B cell (primary cell): ENCODE measurements at regions not wholly inside any gene's neighbourhood (a gene's known extent, or its start where the extent isn't known, plus 50 kb on each side); places are given as distances from the start of the nearest gene placed in this dataset.

ENCODE experiments used
- ATAC-seq: fragments of 200-7000 bp; cut with Tn5 transposase; one replicate; pipeline ENCODE4 v1.10.0; 2021; ENCODE audit warnings: low read depth, mild to moderate bottlenecking, moderate number of reproducible peaks, moderate library complexity
- CTCF ChIA-PET: fragments of 350-600 bp; sonication (Branson Sonifier 250); formaldehyde crosslinking; loops from one replicate; lab custom pipeline; 2021; ENCODE audit warnings: antibody characterized with exemption, inconsistent platforms; lab: Charles Lee
- POLR2A ChIA-PET: fragments of 350-600 bp; sonication (Branson Sonifier 250); formaldehyde crosslinking; loops from one replicate; lab custom pipeline; 2021; ENCODE audit warnings: antibody characterized with exemption; lab: Charles Lee
- DNase-seq: peaks from one replicate; pipeline ENCODE4 v3.0.0; 2013
- H2AFZ ChIP-seq: 2 replicates; pipeline ENCODE4 v1.6.1; 2012; ENCODE audit warnings: mild to moderate bottlenecking, low read depth, low read length; ENCODE audit not compliant: insufficient read depth, poor library complexity, severe bottlenecking
- H3K27ac ChIP-seq, 2 donors: 1 replicate in 1 of 2; 2 replicates in 1 of 2; pipeline ENCODE4 v1.5.1; 2012 to 2013; ENCODE audit warnings: low read length in 2 of 2, mild to moderate bottlenecking in 2 of 2, moderate library complexity in 1 of 2
- H3K27me3 ChIP-seq, 4 experiments: fragments of 200-600 bp in 1 of 4; sonication (generic) in 1 of 4; replicated peaks in 1 of 4; 1 replicate in 2 of 4; 2 replicates in 2 of 4; pipeline versions ENCODE4 v1.6.1 to v1.7.0; 2013 to 2016; ENCODE audit warnings: low read length in 3 of 4, mild to moderate bottlenecking in 2 of 4, mixed read lengths in 1 of 4, moderate library complexity in 1 of 4; ENCODE audit not compliant: insufficient read depth in 4 of 4, control insufficient read depth in 3 of 4; ENCODE audit errors: control extremely low read depth in 1 of 4
- H3K36me3 ChIP-seq, 2 experiments: replicated peaks in 1 of 2; 1 replicate in 1 of 2; 2 replicates in 1 of 2; pipeline versions ENCODE4 v1.6.1 to v1.7.1; 2013; ENCODE audit warnings: low read length in 1 of 2; ENCODE audit not compliant: insufficient read depth in 2 of 2, control insufficient read depth in 1 of 2; ENCODE audit errors: control extremely low read depth in 1 of 2, extremely low read depth in 1 of 2
- H3K4me1 ChIP-seq, 2 donors: fragments of 200-600 bp in 1 of 2; sonication (generic) in 1 of 2; 1 replicate in 1 of 2; 2 replicates in 1 of 2; pipeline versions ENCODE4 v1.5.1 to v1.6.1; 2013 to 2017; ENCODE audit warnings: low read length in 2 of 2; ENCODE audit not compliant: control insufficient read depth in 2 of 2, insufficient read depth in 2 of 2
- H3K4me2 ChIP-seq: replicated peaks from 2 replicates; pipeline ENCODE3; 2012; ENCODE audit warnings: mild to moderate bottlenecking, low read depth, low read length; ENCODE audit not compliant: poor library complexity, severe bottlenecking
- H3K4me3 ChIP-seq, 5 experiments: fragments of 200-600 bp in 1 of 5; sonication (generic) in 1 of 5; 1 replicate in 3 of 5; 2 replicates in 2 of 5; pipeline versions ENCODE4 v1.5.1 to v1.7.0; 2011 to 2016; ENCODE audit warnings: low read length in 4 of 5, mild to moderate bottlenecking in 4 of 5, low read depth in 2 of 5, control low read depth in 1 of 5, moderate library complexity in 1 of 5; ENCODE audit not compliant: insufficient read depth in 1 of 5; ENCODE audit errors: control extremely low read depth in 1 of 5, extremely low read depth in 1 of 5
- H3K79me2 ChIP-seq: fragments of 200-600 bp; sonication (generic); one replicate; pipeline ENCODE4 v1.6.0; 2016; ENCODE audit warnings: low read length; ENCODE audit not compliant: control insufficient read depth, insufficient read depth
- H3K9ac ChIP-seq: fragments of 200-600 bp; sonication (generic); 2 replicates; pipeline ENCODE4 v1.6.1; 2017; ENCODE audit warnings: mild to moderate bottlenecking, low read length, moderate library complexity
- H3K9me3 ChIP-seq, 3 donors: one replicate each; pipeline versions ENCODE4 v1.6.1 to v1.7.1; 2013; ENCODE audit warnings: low read length in 2 of 3; ENCODE audit not compliant: control insufficient read depth in 2 of 3, insufficient read depth in 1 of 3; ENCODE audit errors: control extremely low read depth in 1 of 3
- H4K20me1 ChIP-seq: 2 replicates; pipeline ENCODE4 v1.6.0; 2012; ENCODE audit warnings: mild to moderate bottlenecking, low read length; ENCODE audit not compliant: insufficient read depth, control insufficient read depth, poor library complexity, severe bottlenecking
- H3K27ac Mint-ChIP-seq: one replicate; pipeline ENCODE4 v1.8.0; 2021; ENCODE audit warnings: mixed read lengths
- H3K27me3 Mint-ChIP-seq: one replicate; pipeline ENCODE4 v1.8.0; 2021; ENCODE audit warnings: mixed read lengths
- H3K4me1 Mint-ChIP-seq: one replicate; pipeline ENCODE4 v1.8.0; 2021; ENCODE audit warnings: mixed read lengths
- H3K4me3 Mint-ChIP-seq: one replicate; pipeline ENCODE4 v1.8.0; 2021; ENCODE audit warnings: mixed read lengths
- H3K9me3 Mint-ChIP-seq: one replicate; pipeline ENCODE4 v1.8.0; 2022; ENCODE audit warnings: mixed read lengths; ENCODE audit not compliant: insufficient read depth
- EZH2 ChIP-seq: IDR thresholded peaks from 2 replicates; pipeline ENCODE4 v1.6.1; 2012; ENCODE audit warnings: borderline replicate concordance, low read depth, mild to moderate bottlenecking, moderate library complexity, low read length; ENCODE audit not compliant: insufficient read depth, poor library complexity, severe bottlenecking
- WGBS: methylation state at CpG from one replicate; pipeline ENCODE4 v1.1.5; 2013; ENCODE audit warnings: missing lambda C conversion rate; ENCODE audit not compliant: insufficient coverage; 5-methylcytosine and 5-hydroxymethylcytosine counted together
- intact Hi-C: fragments of 100-400 bp; cut with micrococcal nuclease; formaldehyde crosslinking; loops from one replicate; pipeline ENCODE4 v1.10.0; 2022
- TF ChIP-seq, protein P1 (sequence below): fragments of 200-600 bp; IDR thresholded peaks from one replicate; pipeline ENCODE4 v1.8.0; 2022; ENCODE audit warnings: antibody characterized with exemption, mild to moderate bottlenecking

- TF ChIP-seq, protein P1, sequence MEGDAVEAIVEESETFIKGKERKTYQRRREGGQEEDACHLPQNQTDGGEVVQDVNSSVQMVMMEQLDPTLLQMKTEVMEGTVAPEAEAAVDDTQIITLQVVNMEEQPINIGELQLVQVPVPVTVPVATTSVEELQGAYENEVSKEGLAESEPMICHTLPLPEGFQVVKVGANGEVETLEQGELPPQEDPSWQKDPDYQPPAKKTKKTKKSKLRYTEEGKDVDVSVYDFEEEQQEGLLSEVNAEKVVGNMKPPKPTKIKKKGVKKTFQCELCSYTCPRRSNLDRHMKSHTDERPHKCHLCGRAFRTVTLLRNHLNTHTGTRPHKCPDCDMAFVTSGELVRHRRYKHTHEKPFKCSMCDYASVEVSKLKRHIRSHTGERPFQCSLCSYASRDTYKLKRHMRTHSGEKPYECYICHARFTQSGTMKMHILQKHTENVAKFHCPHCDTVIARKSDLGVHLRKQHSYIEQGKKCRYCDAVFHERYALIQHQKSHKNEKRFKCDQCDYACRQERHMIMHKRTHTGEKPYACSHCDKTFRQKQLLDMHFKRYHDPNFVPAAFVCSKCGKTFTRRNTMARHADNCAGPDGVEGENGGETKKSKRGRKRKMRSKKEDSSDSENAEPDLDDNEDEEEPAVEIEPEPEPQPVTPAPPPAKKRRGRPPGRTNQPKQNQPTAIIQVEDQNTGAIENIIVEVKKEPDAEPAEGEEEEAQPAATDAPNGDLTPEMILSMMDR = no peak
- TF ChIP-seq EZH2 = no peak
- H3K27ac Mint-ChIP-seq = no peak overlapping the region
- no peak overlapping the region for H3K27ac ChIP-seq
- intact Hi-C loops = no loop called here
- peaks cover 25% of the 10 kb centered on the region for H3K27me3 Mint-ChIP-seq
- H4K20me1 ChIP-seq = no peaks in the 10 kb centered on the region
- no peak overlapping the region for H3K4me3 ChIP-seq
- ChIA-PET CTCF (interaction anchor here (0.5 kb wide), 1 partner anchor 369 kb away, joined by 3 read pairs; no protein-coding TSS in a partner anchor), POLR2A (no interaction called here)
- no peak overlapping the region for H2AFZ ChIP-seq
- 100% methylated on average over 1 of the region's 5 CpGs for WGBS
- no peak overlapping the region for H3K4me2 ChIP-seq
- H3K79me2 ChIP-seq = no peaks in the 10 kb centered on the region
- H3K36me3 ChIP-seq = no peaks in the 10 kb centered on the region
- peaks cover 2% of the 10 kb centered on the region for H3K9me3 Mint-ChIP-seq
- H3K4me1 ChIP-seq = no peaks in the 10 kb centered on the region
- H3K4me1 Mint-ChIP-seq = no peaks in the 10 kb centered on the region
- no peak overlapping the region for H3K9ac ChIP-seq
- no peak overlapping the region for H3K4me3 Mint-ChIP-seq
- ATAC-seq (no peak), DNase-seq (no peak)
- H3K9me3 ChIP-seq = peaks cover 0 to 8% (median 0%) of the 10 kb centered on the region in 3 donors
- peaks cover 0 to 3% (median 0%) of the 10 kb centered on the region in 4 experiments for H3K27me3 ChIP-seq
These were observed 263.3 kb downstream of the COG6 start for GRCh38 chr13:39918620-39919236.

DNA sequence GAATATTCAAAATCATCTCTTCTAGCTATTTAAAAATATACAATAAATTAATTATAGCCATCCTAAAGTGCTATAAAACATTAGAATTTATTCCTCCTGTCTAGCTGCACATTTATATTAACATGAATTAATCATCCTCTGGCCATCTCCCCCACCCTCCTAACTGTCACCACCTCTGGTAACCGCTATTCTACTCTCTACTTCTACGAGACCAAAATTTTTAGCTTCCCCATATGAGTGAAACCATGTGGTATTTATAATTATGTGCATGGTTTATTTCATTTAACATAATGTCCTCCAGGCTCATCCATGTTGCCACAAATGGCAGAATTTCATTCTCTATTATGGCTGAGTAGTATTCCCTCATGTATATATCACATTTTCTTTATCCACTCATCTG lies 265.2 kb downstream of the COG6 start:
- Mint-ChIP-seq H3K27ac (no peak overlapping the region), H3K4me1 (no peaks in the 10 kb centered on the region), H3K9me3 (peaks cover 5% of the 10 kb centered on the region), H3K27me3 (peaks cover 20% of the 10 kb centered on the region), H3K4me3 (no peak overlapping the region)
- no peaks in the 10 kb centered on the region for H4K20me1 ChIP-seq
- no peak overlapping the region for H3K4me2 ChIP-seq
- ChIA-PET CTCF (interaction anchor here (3.2 kb wide), 1 partner anchor 23 kb away, joined by 9 read pairs; no protein-coding TSS in a partner anchor), POLR2A (no interaction called here)
- H3K27ac ChIP-seq = no peak overlapping the region
- H2AFZ ChIP-seq = no peak overlapping the region
- H3K27me3 ChIP-seq = no peaks in the 10 kb centered on the region
- WGBS = no CpG with 5 or more reads among the region's 2 CpGs
- no peak for ATAC-seq
- H3K4me1 ChIP-seq = no peaks in the 10 kb centered on the region
- H3K4me3 ChIP-seq = no peak overlapping the region
- H3K79me2 ChIP-seq = no peaks in the 10 kb centered on the region
- DNase-seq = no peak
- no peaks in the 10 kb centered on the region for H3K36me3 ChIP-seq
- no peak overlapping the region for H3K9ac ChIP-seq
- H3K9me3 ChIP-seq = peaks cover 0 to 15% (median 0%) of the 10 kb centered on the region in 3 donors
- intact Hi-C loops = no loop called here
- TF ChIP-seq EZH2 = no peak
- TF ChIP-seq, protein P1 = no peak
